ENCODE measurements at regions not wholly inside any gene's neighbourhood (a gene's known extent, or its start where the extent isn't known, plus 50 kb on each side); places are given as distances from the start of the nearest gene placed in this dataset.
A peak's percentile ranks its signal among the peaks of the same experiment; 100 is the strongest.

GRCh38 chr12:94762259-94762942, 112.0 kb upstream of the TMCC3 start:
- in situ Hi-C loops (cut with HindIII; ENCODE audit: low pct_unique_long_range_greater_than_20kb, low sequenced_read_pairs) (no loop called here), intact Hi-C loops (cut with micrococcal nuclease; ENCODE audit: unreplicated experiment) (loop anchor here (10.0 kb wide), 1 partner anchor 218 kb away; no protein-coding TSS in a partner anchor)
- H3K9me3 ChIP-seq (ENCODE audit: control insufficient read depth, insufficient read depth, low read depth, low read length), result no peaks in the 10 kb centered on the region
- no peak overlapping the region for H3K4me3 ChIP-seq (ENCODE audit: low read depth in 2 of 2, low read length in 2 of 2)
- no peaks in the 10 kb centered on the region; the same call in 1 of the 2 replicates for H3K4me1 ChIP-seq (ENCODE audit: control insufficient read depth, insufficient read depth, low read length)
- DNase-seq (ENCODE audit: low read depth, low spot score), result peak; percentile 12
- no peak for TF ChIP-seq POLR2AphosphoS5 (IDR thresholded peaks at IDR 0.05; ENCODE audit: low read depth, low read length)
- TF ChIP-seq TCF7L2 (IDR thresholded peaks at IDR 0.05; ENCODE audit: low read depth, low read length), result no peak
- no peak for TF ChIP-seq REST (IDR thresholded peaks at IDR 0.05; ENCODE audit: insufficient read depth in 1 of 2, low read depth in 2 of 2, low read length in 1 of 2)
- no peak for TF ChIP-seq SIN3A (IDR thresholded peaks at IDR 0.05; ENCODE audit: borderline replicate concordance, insufficient read depth, low read depth, low read length)
- no peak for TF ChIP-seq CTCF (IDR thresholded peaks at IDR 0.05)
- no peak for ATAC-seq
- no TSS peak for BruUV-seq (replicated peaks)
- H3K27me3 ChIP-seq (ENCODE audit: control insufficient read depth, insufficient read depth, low read length), result no peaks in the 10 kb centered on the region
- H3K27ac ChIP-seq (ENCODE audit: low read length), result no peak overlapping the region
- POLR2A ChIA-PET, result no interaction called here
- H3K36me3 ChIP-seq (ENCODE audit: control insufficient read depth, insufficient read depth, low read length), result no peaks in the 10 kb centered on the region
- CTCF ChIA-PET, result no interaction called here

- no peaks in the 10 kb centered on the region; the same call in 1 of the 2 replicates for H3K4me1 ChIP-seq (ENCODE audit: control insufficient read depth, insufficient read depth, low read length)
- H3K27ac ChIP-seq (ENCODE audit: low read length), result no peak overlapping the region
- H3K4me3 ChIP-seq (ENCODE audit: low read depth in 2 of 2, low read length in 2 of 2), result no peak overlapping the region
- ChIA-PET POLR2A (no interaction called here), CTCF (no interaction called here)
- in situ Hi-C loops (cut with HindIII; ENCODE audit: low pct_unique_long_range_greater_than_20kb, low sequenced_read_pairs), result no loop called here
- no TSS peak for BruUV-seq (replicated peaks)
- H3K36me3 ChIP-seq (ENCODE audit: control insufficient read depth, insufficient read depth, low read length), result no peaks in the 10 kb centered on the region
- DNase-seq (ENCODE audit: low read depth, low spot score), result peak; percentile 79
- no peaks in the 10 kb centered on the region for H3K9me3 ChIP-seq (ENCODE audit: control insufficient read depth, insufficient read depth, low read depth, low read length)
- intact Hi-C loops (cut with micrococcal nuclease; ENCODE audit: unreplicated experiment), result loop anchor here (10.0 kb wide), 1 partner anchor 217 kb away; no protein-coding TSS in a partner anchor
- no peaks in the 10 kb centered on the region for H3K27me3 ChIP-seq (ENCODE audit: control insufficient read depth, insufficient read depth, low read length)
- TF ChIP-seq CTCF (IDR thresholded peaks at IDR 0.05) (no peak), SIN3A (IDR thresholded peaks at IDR 0.05; ENCODE audit: borderline replicate concordance, insufficient read depth, low read depth, low read length) (no peak)
- peak; percentile 91 for ATAC-seq
Measured at GRCh38 chr12:94761559-94761958, 111.2 kb upstream of the TMCC3 start.

All from Panc1 (cell line).